ENCODE measurements at regions not wholly inside any gene's neighbourhood (a gene's known extent, or its start where the extent isn't known, plus 50 kb on each side); places are given as distances from the start of the nearest gene placed in this dataset.

GRCh38 chrX:39779952-39780783 is 317.6 kb downstream of the BCOR start:
- no peak overlapping the region for H3K4me3 Mint-ChIP-seq (ENCODE audit: unreplicated experiment)
- Histone ChIP-seq H3K27me3 (replicated peaks; ENCODE audit: control insufficient read depth, insufficient read depth, low read length) (no peaks in the 10 kb centered on the region), H3K36me3 (ENCODE audit: control insufficient read depth, insufficient read depth, low read length) (no peaks in the 10 kb centered on the region), H3K9me3 (no peaks in the 10 kb centered on the region), H3K4me1 (0 out of 2 replicates have a peak, but pooled peaks cover 4% of the 10 kb centered on the region), H3K4me3 (ENCODE audit: low read depth, low read length) (no peak overlapping the region)
- no peak for DNase-seq
- intact Hi-C loops (cut with micrococcal nuclease; ENCODE audit: unreplicated experiment), result no loop called here
- H3K27ac Mint-ChIP-seq (ENCODE audit: unreplicated experiment), result no peak overlapping the region
- no peaks in the 10 kb centered on the region for H3K27me3 Mint-ChIP-seq (ENCODE audit: insufficient read depth, unreplicated experiment)
- ChIA-PET POLR2A (no interaction called here), CTCF (no interaction called here)
- H3K9me3 Mint-ChIP-seq (ENCODE audit: unreplicated experiment), result no peaks in the 10 kb centered on the region
- TF ChIP-seq, protein P1, sequence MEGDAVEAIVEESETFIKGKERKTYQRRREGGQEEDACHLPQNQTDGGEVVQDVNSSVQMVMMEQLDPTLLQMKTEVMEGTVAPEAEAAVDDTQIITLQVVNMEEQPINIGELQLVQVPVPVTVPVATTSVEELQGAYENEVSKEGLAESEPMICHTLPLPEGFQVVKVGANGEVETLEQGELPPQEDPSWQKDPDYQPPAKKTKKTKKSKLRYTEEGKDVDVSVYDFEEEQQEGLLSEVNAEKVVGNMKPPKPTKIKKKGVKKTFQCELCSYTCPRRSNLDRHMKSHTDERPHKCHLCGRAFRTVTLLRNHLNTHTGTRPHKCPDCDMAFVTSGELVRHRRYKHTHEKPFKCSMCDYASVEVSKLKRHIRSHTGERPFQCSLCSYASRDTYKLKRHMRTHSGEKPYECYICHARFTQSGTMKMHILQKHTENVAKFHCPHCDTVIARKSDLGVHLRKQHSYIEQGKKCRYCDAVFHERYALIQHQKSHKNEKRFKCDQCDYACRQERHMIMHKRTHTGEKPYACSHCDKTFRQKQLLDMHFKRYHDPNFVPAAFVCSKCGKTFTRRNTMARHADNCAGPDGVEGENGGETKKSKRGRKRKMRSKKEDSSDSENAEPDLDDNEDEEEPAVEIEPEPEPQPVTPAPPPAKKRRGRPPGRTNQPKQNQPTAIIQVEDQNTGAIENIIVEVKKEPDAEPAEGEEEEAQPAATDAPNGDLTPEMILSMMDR (IDR thresholded peaks at IDR 0.05; ENCODE audit: insufficient read depth in 1 of 2, low read depth in 1 of 2, low read length in 1 of 2, severe bottlenecking in 1 of 2, unreplicated experiment in 1 of 2), result no peak
- H3K4me1 Mint-ChIP-seq (ENCODE audit: low read depth, unreplicated experiment), result no peaks in the 10 kb centered on the region
- no TSS peak for BruUV-seq (replicated peaks)
- H3K36me3 Mint-ChIP-seq (ENCODE audit: insufficient read depth, unreplicated experiment), result no peaks in the 10 kb centered on the region

- Histone ChIP-seq H3K27me3 (replicated peaks; ENCODE audit: control insufficient read depth, insufficient read depth, low read length) (no peaks in the 10 kb centered on the region), H3K4me1 (0 out of 2 replicates have a peak, but pooled peaks cover 4% of the 10 kb centered on the region), H3K36me3 (ENCODE audit: control insufficient read depth, insufficient read depth, low read length) (no peaks in the 10 kb centered on the region), H3K9me3 (no peaks in the 10 kb centered on the region), H3K4me3 (ENCODE audit: low read depth, low read length) (no peak overlapping the region)
- ChIA-PET CTCF (no interaction called here), POLR2A (no interaction called here)
- H3K4me3 Mint-ChIP-seq (ENCODE audit: unreplicated experiment), result no peak overlapping the region
- H3K36me3 Mint-ChIP-seq (ENCODE audit: insufficient read depth, unreplicated experiment), result no peaks in the 10 kb centered on the region
- TF ChIP-seq, protein P1 (IDR thresholded peaks at IDR 0.05; ENCODE audit: insufficient read depth in 1 of 2, low read depth in 1 of 2, low read length in 1 of 2, severe bottlenecking in 1 of 2, unreplicated experiment in 1 of 2), result no peak
- H3K9me3 Mint-ChIP-seq (ENCODE audit: unreplicated experiment), result no peaks in the 10 kb centered on the region
- no peak overlapping the region for H3K27ac Mint-ChIP-seq (ENCODE audit: unreplicated experiment)
- H3K4me1 Mint-ChIP-seq (ENCODE audit: low read depth, unreplicated experiment), result no peaks in the 10 kb centered on the region
- DNase-seq, result no peak
- BruUV-seq (replicated peaks), result no TSS peak
- no peaks in the 10 kb centered on the region for H3K27me3 Mint-ChIP-seq (ENCODE audit: insufficient read depth, unreplicated experiment)
- intact Hi-C loops (cut with micrococcal nuclease; ENCODE audit: unreplicated experiment), result no loop called here
These were observed 315.5 kb downstream of the BCOR start for GRCh38 chrX:39782276-39782675.

GRCh38 chrX:39787999-39788398 is 309.8 kb downstream of the BCOR start:
- Histone ChIP-seq H3K4me1 (no peaks in the 10 kb centered on the region), H3K9me3 (no peaks in the 10 kb centered on the region), H3K27me3 (replicated peaks; ENCODE audit: control insufficient read depth, insufficient read depth, low read length) (no peaks in the 10 kb centered on the region), H3K4me3 (ENCODE audit: low read depth, low read length) (no peak overlapping the region), H3K36me3 (ENCODE audit: control insufficient read depth, insufficient read depth, low read length) (no peaks in the 10 kb centered on the region)
- no peak overlapping the region for H3K27ac Mint-ChIP-seq (ENCODE audit: unreplicated experiment)
- no peaks in the 10 kb centered on the region for H3K27me3 Mint-ChIP-seq (ENCODE audit: insufficient read depth, unreplicated experiment)
- H3K9me3 Mint-ChIP-seq (ENCODE audit: unreplicated experiment), result no peaks in the 10 kb centered on the region
- no peak overlapping the region for H3K4me3 Mint-ChIP-seq (ENCODE audit: unreplicated experiment)
- ChIA-PET POLR2A (no interaction called here), CTCF (no interaction called here)
- DNase-seq, result no peak
- no peaks in the 10 kb centered on the region for H3K36me3 Mint-ChIP-seq (ENCODE audit: insufficient read depth, unreplicated experiment)
- no TSS peak for BruUV-seq (replicated peaks)
- intact Hi-C loops (cut with micrococcal nuclease; ENCODE audit: unreplicated experiment), result no loop called here
- TF ChIP-seq, protein P1 (IDR thresholded peaks at IDR 0.05; ENCODE audit: insufficient read depth in 1 of 2, low read depth in 1 of 2, low read length in 1 of 2, severe bottlenecking in 1 of 2, unreplicated experiment in 1 of 2), result no peak
- no peaks in the 10 kb centered on the region for H3K4me1 Mint-ChIP-seq (ENCODE audit: low read depth, unreplicated experiment)

All from Caco-2 (cell line).